ENCODE measurements at regions not wholly inside any gene's neighbourhood (a gene's known extent, or its start where the extent isn't known, plus 50 kb on each side); places are given as distances from the start of the nearest gene placed in this dataset.

DNA sequence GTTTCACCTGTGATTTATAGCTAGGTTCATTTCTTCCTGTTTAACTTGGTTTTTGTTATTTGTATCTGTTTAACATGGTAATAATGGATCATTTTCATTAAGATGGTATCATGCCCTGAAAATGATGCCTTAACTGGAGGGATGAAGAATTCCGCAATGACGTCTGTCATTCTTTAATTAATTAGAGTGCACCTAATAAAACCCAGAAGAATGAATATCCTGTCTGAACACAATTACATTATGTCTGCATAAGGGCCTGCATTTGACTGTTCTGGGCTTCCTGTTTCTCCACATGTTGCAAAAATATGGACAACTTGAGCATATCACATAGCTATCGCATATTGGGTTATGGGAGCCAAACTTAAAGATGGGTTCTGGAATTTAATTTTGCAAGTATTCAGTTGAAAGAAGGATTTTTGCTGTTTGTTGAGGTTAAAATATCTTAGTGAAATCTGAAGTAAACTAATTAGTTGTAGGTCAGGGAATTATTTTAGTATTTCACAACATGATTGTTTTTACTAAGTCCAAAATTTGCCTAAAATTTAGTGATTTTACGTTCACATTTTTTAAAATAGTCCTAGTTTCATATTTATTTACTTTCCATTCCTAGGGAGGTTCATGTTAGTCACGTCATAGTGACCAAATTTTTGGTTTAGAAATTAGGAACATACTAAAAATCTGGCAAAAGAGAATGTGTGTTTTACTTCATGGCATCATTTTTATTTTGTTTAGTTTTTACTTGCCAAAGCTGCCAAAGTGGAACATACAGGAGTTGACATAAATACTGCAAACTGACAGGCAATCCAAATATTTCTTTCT lies 321.0 kb upstream of the TGFBR2 start:
- TF ChIP-seq, protein P1, sequence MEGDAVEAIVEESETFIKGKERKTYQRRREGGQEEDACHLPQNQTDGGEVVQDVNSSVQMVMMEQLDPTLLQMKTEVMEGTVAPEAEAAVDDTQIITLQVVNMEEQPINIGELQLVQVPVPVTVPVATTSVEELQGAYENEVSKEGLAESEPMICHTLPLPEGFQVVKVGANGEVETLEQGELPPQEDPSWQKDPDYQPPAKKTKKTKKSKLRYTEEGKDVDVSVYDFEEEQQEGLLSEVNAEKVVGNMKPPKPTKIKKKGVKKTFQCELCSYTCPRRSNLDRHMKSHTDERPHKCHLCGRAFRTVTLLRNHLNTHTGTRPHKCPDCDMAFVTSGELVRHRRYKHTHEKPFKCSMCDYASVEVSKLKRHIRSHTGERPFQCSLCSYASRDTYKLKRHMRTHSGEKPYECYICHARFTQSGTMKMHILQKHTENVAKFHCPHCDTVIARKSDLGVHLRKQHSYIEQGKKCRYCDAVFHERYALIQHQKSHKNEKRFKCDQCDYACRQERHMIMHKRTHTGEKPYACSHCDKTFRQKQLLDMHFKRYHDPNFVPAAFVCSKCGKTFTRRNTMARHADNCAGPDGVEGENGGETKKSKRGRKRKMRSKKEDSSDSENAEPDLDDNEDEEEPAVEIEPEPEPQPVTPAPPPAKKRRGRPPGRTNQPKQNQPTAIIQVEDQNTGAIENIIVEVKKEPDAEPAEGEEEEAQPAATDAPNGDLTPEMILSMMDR (IDR thresholded peaks at IDR 0.05), result no peak
- TF ChIP-seq ZFX (IDR thresholded peaks at IDR 0.05; ENCODE audit: borderline replicate concordance), result no peak

Measured in 22Rv1 (cell line).